A673 (cell line): ENCODE measurements at regions not wholly inside any gene's neighbourhood (a gene's known extent, or its start where the extent isn't known, plus 50 kb on each side); places are given as distances from the start of the nearest gene placed in this dataset.

Source experiments
- BruUV-seq: library from RNA; stranded (reverse); fragments of 400-500 nt; replicated peaks from 2 replicates; lab custom pipeline; 2021; lab: Mats Ljungman, UMichigan
- CTCF ChIA-PET: fragments of 300-600 bp; sonication (Branson Sonifier 250); formaldehyde crosslinking; loops from one replicate; lab custom pipeline; 2022; ENCODE audit warnings: antibody characterized with exemption; lab: Charles Lee
- POLR2A ChIA-PET: fragments of 300-600 bp; sonication (Branson Sonifier 250); formaldehyde crosslinking; loops from one replicate; lab custom pipeline; 2022; ENCODE audit warnings: antibody characterized with exemption; ENCODE audit not compliant: low non-redundant PET; lab: Charles Lee
- DNase-seq: peaks from one replicate; pipeline ENCODE4 v3.0.0-alpha.2; 2015; ENCODE audit warnings: low spot score
- H3K27ac ChIP-seq: fragments of 200-600 bp; sonication (generic); 2 replicates; pipeline ENCODE4 v1.5.1; 2016; ENCODE audit warnings: mixed run types, low read depth, mild to moderate bottlenecking, mixed read lengths, antibody characterized with exemption, low read length; ENCODE audit not compliant: poor library complexity, severe bottlenecking
- H3K27me3 ChIP-seq: fragments of 200-600 bp; sonication (generic); replicated peaks from 2 replicates; pipeline ENCODE4 v1.6.1; 2017; ENCODE audit warnings: mixed run types, low read depth, mild to moderate bottlenecking, mixed read lengths, antibody characterized with exemption, low read length; ENCODE audit not compliant: insufficient read depth, poor library complexity
- H3K36me3 ChIP-seq: fragments of 200-600 bp; sonication (generic); 2 replicates; pipeline ENCODE4 v1.6.1; 2016; ENCODE audit warnings: mixed run types, mild to moderate bottlenecking, mixed read lengths, antibody characterized with exemption, low read length; ENCODE audit not compliant: insufficient read depth, poor library complexity, severe bottlenecking
- H3K4me1 ChIP-seq: fragments of 200-600 bp; sonication (generic); 2 replicates; pipeline ENCODE4 v1.6.1; 2017; ENCODE audit warnings: mixed run types, mild to moderate bottlenecking, mixed read lengths, antibody characterized with exemption, low read length; ENCODE audit not compliant: insufficient read depth, poor library complexity, severe bottlenecking
- H3K4me3 ChIP-seq: fragments of 200-600 bp; sonication (generic); 2 replicates; pipeline ENCODE4 v1.5.1; 2016; ENCODE audit warnings: low read depth, mixed run types, mild to moderate bottlenecking, mixed read lengths, low read length; ENCODE audit not compliant: poor library complexity, severe bottlenecking
- H3K9me3 ChIP-seq: fragments of 200-600 bp; sonication (generic); 2 replicates; pipeline ENCODE4 v1.6.1; 2016; ENCODE audit warnings: mixed run types, low read depth, mild to moderate bottlenecking, mixed read lengths, antibody characterized with exemption, low read length; ENCODE audit not compliant: poor library complexity, severe bottlenecking
- CTCF ChIP-seq: fragments of 300-800, 200-600 bp; sonication (generic); conservative IDR thresholded peaks from 2 replicates; pipeline ENCODE4 v1.5.1; 2017; ENCODE audit warnings: low read depth, mild to moderate bottlenecking, antibody characterized with exemption, low read length, moderate library complexity, mixed read lengths
- EZH2 ChIP-seq: fragments of 200-600 bp; sonication (generic); IDR thresholded peaks from 2 replicates; pipeline ENCODE4 v1.6.1; 2017; ENCODE audit warnings: borderline replicate concordance, low read depth, mild to moderate bottlenecking, mixed read lengths, antibody characterized with exemption, low read length; ENCODE audit not compliant: poor library complexity, severe bottlenecking
- intact Hi-C: fragments of 100-400 bp; cut with micrococcal nuclease; formaldehyde crosslinking; loops from one replicate; pipeline ENCODE4 v1.10.0; 2022; ENCODE audit not compliant: unreplicated experiment

DNA sequence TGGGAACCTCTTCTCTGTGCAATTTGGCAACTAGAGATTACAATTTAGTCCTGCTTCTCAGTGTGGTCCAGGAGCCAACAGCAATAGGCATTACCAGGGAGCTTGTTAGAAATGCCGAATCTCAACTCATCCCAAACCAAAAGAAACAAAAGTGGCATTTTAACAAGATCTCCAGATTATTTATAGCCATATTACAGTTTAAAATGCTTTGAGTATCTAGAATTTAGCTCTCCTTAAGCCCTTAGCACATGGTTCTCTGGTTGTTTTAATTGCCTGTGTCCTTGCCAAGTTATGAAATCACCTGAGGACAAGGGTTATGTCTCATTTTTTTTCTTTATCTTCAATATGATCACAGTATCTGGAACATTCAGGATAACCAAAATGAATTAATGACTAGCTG, 51.6 kb upstream of the TAS2R1 start:
- no peaks in the 10 kb centered on the region for H3K9me3 ChIP-seq
- TF ChIP-seq CTCF (no peak), EZH2 (no peak)
- no peaks in the 10 kb centered on the region for H3K4me1 ChIP-seq
- ChIA-PET CTCF (no interaction called here), POLR2A (no interaction called here)
- H3K27ac ChIP-seq, result no peak overlapping the region
- H3K27me3 ChIP-seq, result no peaks in the 10 kb centered on the region
- H3K4me3 ChIP-seq, result no peak overlapping the region
- intact Hi-C loops, result no loop called here
- no TSS peak for BruUV-seq
- no peaks in the 10 kb centered on the region for H3K36me3 ChIP-seq
- no peak for DNase-seq
